ENCODE measurements at regions not wholly inside any gene's neighbourhood (a gene's known extent, or its start where the extent isn't known, plus 50 kb on each side); places are given as distances from the start of the nearest gene placed in this dataset.

DNA sequence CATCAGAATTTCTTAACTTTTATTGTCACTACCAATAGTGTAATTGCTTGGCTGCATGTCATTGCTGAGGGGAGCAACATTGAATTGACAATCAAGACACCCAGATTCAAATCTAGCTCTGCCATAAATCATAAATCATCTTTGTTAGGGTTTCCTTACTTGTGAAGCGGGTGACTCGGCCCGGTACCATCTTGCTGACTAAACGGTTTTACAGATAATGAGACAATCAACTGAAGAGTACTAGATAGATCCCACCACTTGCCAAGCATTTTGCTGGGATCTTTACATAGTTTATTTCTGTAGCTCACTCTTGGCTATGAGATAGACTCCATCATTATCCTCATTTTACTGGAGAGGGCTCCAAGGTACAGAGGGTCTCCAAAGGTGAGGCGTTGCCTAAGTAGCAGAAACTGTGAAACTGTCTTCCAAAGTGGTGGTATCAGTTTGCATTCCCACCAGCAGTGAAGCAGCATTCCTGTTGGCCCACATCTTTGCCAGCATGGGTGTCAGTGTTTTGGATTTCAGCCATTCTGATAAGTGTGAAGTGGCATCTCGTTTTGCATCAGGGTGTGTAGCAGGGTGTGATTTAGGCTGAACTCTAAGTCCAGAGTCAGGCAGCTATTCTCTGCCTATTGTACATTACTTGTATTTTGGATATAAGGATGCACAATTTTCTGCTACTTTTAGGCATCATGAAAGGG is 168.7 kb upstream of the BMPER start:
- TF ChIP-seq, protein P1, sequence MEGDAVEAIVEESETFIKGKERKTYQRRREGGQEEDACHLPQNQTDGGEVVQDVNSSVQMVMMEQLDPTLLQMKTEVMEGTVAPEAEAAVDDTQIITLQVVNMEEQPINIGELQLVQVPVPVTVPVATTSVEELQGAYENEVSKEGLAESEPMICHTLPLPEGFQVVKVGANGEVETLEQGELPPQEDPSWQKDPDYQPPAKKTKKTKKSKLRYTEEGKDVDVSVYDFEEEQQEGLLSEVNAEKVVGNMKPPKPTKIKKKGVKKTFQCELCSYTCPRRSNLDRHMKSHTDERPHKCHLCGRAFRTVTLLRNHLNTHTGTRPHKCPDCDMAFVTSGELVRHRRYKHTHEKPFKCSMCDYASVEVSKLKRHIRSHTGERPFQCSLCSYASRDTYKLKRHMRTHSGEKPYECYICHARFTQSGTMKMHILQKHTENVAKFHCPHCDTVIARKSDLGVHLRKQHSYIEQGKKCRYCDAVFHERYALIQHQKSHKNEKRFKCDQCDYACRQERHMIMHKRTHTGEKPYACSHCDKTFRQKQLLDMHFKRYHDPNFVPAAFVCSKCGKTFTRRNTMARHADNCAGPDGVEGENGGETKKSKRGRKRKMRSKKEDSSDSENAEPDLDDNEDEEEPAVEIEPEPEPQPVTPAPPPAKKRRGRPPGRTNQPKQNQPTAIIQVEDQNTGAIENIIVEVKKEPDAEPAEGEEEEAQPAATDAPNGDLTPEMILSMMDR (IDR thresholded peaks at IDR 0.05 in 2 of 3, conservative IDR thresholded peaks at IDR 0.05 in 1 of 3; ENCODE audit: borderline replicate concordance in 1 of 3, insufficient read depth in 1 of 3, low read depth in 2 of 3, low read length in 2 of 3): no peak
- TF ChIP-seq EZH2phosphoT487 (IDR thresholded peaks at IDR 0.05; ENCODE audit: borderline replicate concordance): no peak
- TF ChIP-seq RAD21 (IDR thresholded peaks at IDR 0.05; ENCODE audit: low read depth): no peak
- TF ChIP-seq, protein P2, sequence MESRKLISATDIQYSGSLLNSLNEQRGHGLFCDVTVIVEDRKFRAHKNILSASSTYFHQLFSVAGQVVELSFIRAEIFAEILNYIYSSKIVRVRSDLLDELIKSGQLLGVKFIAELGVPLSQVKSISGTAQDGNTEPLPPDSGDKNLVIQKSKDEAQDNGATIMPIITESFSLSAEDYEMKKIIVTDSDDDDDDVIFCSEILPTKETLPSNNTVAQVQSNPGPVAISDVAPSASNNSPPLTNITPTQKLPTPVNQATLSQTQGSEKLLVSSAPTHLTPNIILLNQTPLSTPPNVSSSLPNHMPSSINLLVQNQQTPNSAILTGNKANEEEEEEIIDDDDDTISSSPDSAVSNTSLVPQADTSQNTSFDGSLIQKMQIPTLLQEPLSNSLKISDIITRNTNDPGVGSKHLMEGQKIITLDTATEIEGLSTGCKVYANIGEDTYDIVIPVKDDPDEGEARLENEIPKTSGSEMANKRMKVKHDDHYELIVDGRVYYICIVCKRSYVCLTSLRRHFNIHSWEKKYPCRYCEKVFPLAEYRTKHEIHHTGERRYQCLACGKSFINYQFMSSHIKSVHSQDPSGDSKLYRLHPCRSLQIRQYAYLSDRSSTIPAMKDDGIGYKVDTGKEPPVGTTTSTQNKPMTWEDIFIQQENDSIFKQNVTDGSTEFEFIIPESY (IDR thresholded peaks at IDR 0.05; ENCODE audit: extremely low read depth, insufficient replicate concordance, low read length): no peak
- no peak for TF ChIP-seq POLR2A (IDR thresholded peaks at IDR 0.05; ENCODE audit: borderline replicate concordance, extremely low read depth, insufficient read depth, insufficient read length)
- TF ChIP-seq EZH2 (IDR thresholded peaks at IDR 0.05): no peak
- TF ChIP-seq, protein P3, sequence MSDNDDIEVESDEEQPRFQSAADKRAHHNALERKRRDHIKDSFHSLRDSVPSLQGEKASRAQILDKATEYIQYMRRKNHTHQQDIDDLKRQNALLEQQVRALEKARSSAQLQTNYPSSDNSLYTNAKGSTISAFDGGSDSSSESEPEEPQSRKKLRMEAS (IDR thresholded peaks at IDR 0.05): no peak
- TF ChIP-seq YY1 (IDR thresholded peaks at IDR 0.05; ENCODE audit: extremely low read depth, insufficient replicate concordance, low read depth, low read length): no peak

Measured in HCT116 (cell line).